Chondrocyte (in vitro differentiated cells): ENCODE measurements at regions not wholly inside any gene's neighbourhood (a gene's known extent, or its start where the extent isn't known, plus 50 kb on each side); places are given as distances from the start of the nearest gene placed in this dataset.

Experiments
- DNase-seq: peaks from one replicate; pipeline ENCODE4 v3.0.0; 2021; ENCODE audit warnings: mixed read lengths, low spot score
- H3K27ac Mint-ChIP-seq: one replicate; pipeline ENCODE4 v1.8.0; 2021; ENCODE audit warnings: mild to moderate bottlenecking, moderate library complexity, mixed read lengths; ENCODE audit not compliant: unreplicated experiment
- H3K27me3 Mint-ChIP-seq: 2 replicates; pipeline ENCODE4 v1.8.0; 2021; ENCODE audit warnings: low read depth, mixed read lengths
- H3K36me3 Mint-ChIP-seq: 2 replicates; pipeline ENCODE4 v1.8.0; 2021; ENCODE audit warnings: low read depth, mixed read lengths
- H3K4me1 Mint-ChIP-seq: 2 replicates; pipeline ENCODE4 v1.8.0; 2021; ENCODE audit warnings: low read depth, mild to moderate bottlenecking, mixed read lengths
- H3K4me3 Mint-ChIP-seq: one replicate; pipeline ENCODE4 v1.8.0; 2021; ENCODE audit warnings: mild to moderate bottlenecking, moderate library complexity, mixed read lengths; ENCODE audit not compliant: unreplicated experiment
- H3K9me3 Mint-ChIP-seq: 2 replicates; pipeline ENCODE4 v1.8.0; 2021; ENCODE audit warnings: low read depth, mixed read lengths
- TF ChIP-seq, protein P1 (sequence below): fragments of 200-600 bp; sonication (generic); IDR thresholded peaks from 2 replicates; pipeline ENCODE4 v1.5.0; 2021; ENCODE audit warnings: antibody characterized with exemption, mild to moderate bottlenecking, moderate library complexity

DNA sequence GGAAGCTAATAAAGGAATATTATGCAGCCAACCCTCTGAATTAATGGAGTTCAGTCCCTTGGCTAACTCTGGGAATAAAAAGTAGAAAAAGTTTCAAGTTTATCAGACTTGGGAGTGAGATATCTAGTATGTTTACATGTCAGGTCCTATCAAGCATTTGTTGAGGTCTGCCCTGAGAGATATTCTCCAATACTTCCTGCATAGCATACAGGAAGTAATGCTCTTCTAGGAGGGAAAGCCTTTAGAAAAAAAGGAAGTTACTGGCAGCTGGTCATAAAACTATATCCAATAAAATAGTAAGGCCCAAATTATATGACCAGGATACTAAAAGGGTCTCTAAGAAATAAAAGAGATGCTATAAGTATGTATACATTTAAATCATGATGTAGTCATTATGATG is 594.1 kb upstream of the FTMT start:
- Mint-ChIP-seq H3K27me3 (peaks cover 14% of the 10 kb centered on the region), H3K4me1 (no peaks in the 10 kb centered on the region), H3K36me3 (no peaks in the 10 kb centered on the region), H3K27ac (no peak overlapping the region), H3K4me3 (no peak overlapping the region), H3K9me3 (peaks cover 3% of the 10 kb centered on the region)
- DNase-seq: no peak
- TF ChIP-seq, protein P1, sequence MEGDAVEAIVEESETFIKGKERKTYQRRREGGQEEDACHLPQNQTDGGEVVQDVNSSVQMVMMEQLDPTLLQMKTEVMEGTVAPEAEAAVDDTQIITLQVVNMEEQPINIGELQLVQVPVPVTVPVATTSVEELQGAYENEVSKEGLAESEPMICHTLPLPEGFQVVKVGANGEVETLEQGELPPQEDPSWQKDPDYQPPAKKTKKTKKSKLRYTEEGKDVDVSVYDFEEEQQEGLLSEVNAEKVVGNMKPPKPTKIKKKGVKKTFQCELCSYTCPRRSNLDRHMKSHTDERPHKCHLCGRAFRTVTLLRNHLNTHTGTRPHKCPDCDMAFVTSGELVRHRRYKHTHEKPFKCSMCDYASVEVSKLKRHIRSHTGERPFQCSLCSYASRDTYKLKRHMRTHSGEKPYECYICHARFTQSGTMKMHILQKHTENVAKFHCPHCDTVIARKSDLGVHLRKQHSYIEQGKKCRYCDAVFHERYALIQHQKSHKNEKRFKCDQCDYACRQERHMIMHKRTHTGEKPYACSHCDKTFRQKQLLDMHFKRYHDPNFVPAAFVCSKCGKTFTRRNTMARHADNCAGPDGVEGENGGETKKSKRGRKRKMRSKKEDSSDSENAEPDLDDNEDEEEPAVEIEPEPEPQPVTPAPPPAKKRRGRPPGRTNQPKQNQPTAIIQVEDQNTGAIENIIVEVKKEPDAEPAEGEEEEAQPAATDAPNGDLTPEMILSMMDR: no peak

DNA sequence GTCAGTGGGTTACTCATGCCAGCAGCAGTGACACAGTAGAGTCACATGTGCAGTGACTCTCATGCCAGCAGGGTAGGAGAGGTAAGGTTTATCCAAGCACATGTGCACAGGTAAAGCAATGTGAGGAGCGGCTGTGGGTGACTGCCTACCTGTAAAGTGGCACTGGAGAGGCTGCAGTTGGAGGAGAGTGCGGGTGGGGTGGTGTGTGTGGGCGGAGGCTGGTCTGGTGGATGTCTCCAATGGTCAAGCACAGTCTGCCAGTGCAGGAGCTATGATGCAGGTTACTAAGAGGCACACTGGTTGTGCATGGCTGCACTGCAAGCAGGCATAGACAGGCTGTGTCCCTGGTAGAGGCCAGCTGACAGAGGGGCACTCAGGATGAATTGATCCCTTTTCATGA is 588.2 kb upstream of the FTMT start:
- TF ChIP-seq, protein P1: no peak
- H3K27me3 Mint-ChIP-seq: peaks cover 8% of the 10 kb centered on the region
- no peak overlapping the region for H3K27ac Mint-ChIP-seq
- peaks cover 3% of the 10 kb centered on the region for H3K9me3 Mint-ChIP-seq
- no peaks in the 10 kb centered on the region for H3K36me3 Mint-ChIP-seq
- no peak overlapping the region for H3K4me3 Mint-ChIP-seq
- no peak for DNase-seq
- H3K4me1 Mint-ChIP-seq: no peaks in the 10 kb centered on the region

DNA sequence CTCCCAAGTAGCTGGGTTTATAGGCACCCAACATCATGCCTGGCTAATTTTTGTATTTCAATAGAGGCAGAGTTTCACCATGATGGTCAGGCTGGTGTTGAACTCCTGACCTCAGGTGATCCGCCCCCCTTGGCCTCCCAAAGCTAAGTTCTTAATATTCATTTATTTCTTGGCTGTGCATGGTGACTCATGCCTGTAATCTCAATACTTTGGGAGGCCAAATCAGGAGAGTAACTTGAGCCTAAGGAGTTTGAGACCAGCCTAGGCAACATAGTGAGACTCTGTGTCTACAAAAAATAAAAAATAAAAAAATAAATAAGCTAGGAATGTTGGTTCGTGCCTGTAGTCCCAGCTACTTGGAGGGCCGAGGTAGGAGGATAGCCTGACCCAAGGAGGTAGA is 587.1 kb upstream of the FTMT start:
- H3K4me1 Mint-ChIP-seq: no peaks in the 10 kb centered on the region
- no peak overlapping the region for H3K27ac Mint-ChIP-seq
- H3K36me3 Mint-ChIP-seq: no peaks in the 10 kb centered on the region
- H3K4me3 Mint-ChIP-seq: no peak overlapping the region
- no peaks in the 10 kb centered on the region for H3K9me3 Mint-ChIP-seq
- no peak for DNase-seq
- H3K27me3 Mint-ChIP-seq: peaks cover 8% of the 10 kb centered on the region
- TF ChIP-seq, protein P1: no peak

DNA sequence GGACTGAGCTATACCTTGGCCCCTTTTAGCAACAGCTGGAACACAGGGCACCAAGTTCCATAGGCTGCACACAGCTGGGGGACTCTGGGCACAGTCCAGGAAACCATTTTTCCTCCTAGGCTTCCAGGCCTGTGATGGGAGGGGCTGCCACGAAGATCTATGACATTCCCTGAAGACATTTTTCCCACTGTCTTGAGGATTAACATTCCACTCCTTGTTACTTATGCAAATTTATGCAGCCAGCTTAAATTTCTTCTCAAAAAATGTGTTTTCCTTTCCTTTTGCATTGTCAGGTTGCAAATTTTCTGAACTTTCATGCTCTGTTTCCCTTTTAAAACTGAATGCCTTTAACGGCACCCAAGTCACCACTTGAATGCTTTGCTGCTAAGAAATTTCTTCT is 580.1 kb upstream of the FTMT start:
- TF ChIP-seq, protein P1: no peak
- Mint-ChIP-seq H3K36me3 (no peaks in the 10 kb centered on the region), H3K4me1 (peaks cover 6% of the 10 kb centered on the region), H3K4me3 (no peak overlapping the region), H3K27me3 (no peaks in the 10 kb centered on the region), H3K9me3 (no peaks in the 10 kb centered on the region), H3K27ac (no peak overlapping the region)
- DNase-seq: no peak

DNA sequence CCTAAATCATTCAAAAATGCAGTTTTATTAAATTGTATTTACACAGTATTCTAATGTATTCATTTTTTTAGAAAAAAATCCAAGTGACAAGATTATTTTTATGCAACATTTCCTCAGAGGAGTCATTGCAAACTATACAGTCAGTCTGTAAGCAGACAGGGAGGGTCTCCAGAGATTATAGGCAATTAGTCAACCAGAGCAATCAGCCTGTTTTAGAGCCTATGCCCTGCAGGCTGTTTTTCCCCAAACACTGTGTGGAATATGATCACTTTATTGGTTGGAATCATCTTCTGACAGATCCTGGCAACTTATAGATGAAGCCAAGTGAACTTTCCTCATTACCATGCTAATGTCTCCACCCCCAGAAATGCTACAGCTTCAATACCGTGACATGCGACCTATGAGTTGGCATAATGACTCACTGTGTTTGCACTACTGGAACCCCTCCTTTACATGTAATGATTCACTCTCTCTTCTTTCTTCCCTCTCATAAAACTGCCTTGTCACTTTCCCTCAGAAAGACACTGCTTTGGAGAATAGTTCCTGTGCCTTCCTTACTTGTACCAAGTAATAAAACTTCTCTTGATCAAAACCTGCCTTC is 577.7 kb upstream of the FTMT start:
- Mint-ChIP-seq H3K4me1 (peaks cover 6% of the 10 kb centered on the region), H3K27me3 (no peaks in the 10 kb centered on the region), H3K27ac (peak overlapping the region; percentile 83), H3K4me3 (no peak overlapping the region), H3K36me3 (no peaks in the 10 kb centered on the region), H3K9me3 (no peaks in the 10 kb centered on the region)
- TF ChIP-seq, protein P1: no peak
- DNase-seq: no peak
